KG1 (cell line): ENCODE measurements at regions not wholly inside any gene's neighbourhood (a gene's known extent, or its start where the extent isn't known, plus 50 kb on each side); places are given as distances from the start of the nearest gene placed in this dataset.

ENCODE experiments used
- DNase-seq: peaks from one replicate; lab custom pipeline; 2025; lab: John Stamatoyannopoulos, UW

DNA sequence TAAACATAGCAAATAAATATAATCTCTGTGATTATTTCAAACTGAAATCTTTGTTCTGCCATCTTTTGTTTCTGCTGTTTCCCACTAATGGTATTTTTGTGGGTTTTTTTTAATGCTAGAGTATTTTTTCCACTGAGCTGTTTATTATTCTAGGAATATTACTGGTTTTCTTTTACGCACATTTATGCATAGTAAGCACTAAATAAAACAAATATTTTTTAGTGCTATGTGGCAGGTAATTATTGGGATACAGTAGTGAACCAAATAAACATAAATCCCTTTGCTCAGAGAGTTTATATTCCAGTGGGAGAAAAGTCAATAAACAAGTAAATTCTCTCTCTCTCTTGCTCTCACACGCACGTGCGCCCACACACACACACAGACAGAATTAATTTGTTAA, 397.4 kb downstream of the PRDM5 start:
- no peak for DNase-seq

GRCh38 chr4:120524237-120524636, 398.3 kb downstream of the PRDM5 start:
- DNase-seq = no peak

- DNase-seq = no peak
These were observed 401.8 kb downstream of the PRDM5 start for GRCh38 chr4:120520761-120521160.

DNA sequence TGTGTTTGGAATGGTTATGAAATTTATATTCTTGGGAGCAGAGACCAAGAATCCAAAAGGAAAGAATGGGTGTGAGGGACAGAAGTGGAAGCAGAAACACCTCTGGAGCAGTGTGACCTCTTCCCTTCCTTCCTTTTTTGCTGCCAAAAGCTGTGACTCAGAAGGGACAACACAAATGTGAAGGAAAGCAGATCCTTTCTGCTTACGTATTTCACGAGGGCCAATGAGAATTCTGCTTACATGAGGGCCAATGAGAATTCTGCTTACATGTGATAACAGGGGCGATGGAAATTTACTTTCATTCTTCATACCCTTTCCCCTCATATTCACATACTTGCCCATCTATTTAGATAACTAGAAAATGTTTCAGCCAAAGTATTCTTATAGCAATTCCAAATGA, 404.6 kb downstream of the PRDM5 start:
- no peak for DNase-seq

- DNase-seq = no peak
These were observed 412.8 kb downstream of the PRDM5 start for GRCh38 chr4:120509719-120510118.

GRCh38 chr4:120509222-120509621, 413.3 kb downstream of the PRDM5 start:
- no peak for DNase-seq

GRCh38 chr4:120508036-120508435, 414.5 kb downstream of the PRDM5 start:
- no peak for DNase-seq

- DNase-seq = no peak
These were observed 416.0 kb downstream of the PRDM5 start for GRCh38 chr4:120506536-120506935.

- no peak for DNase-seq
These were observed 423.8 kb downstream of the PRDM5 start for GRCh38 chr4:120498678-120499077.

DNA sequence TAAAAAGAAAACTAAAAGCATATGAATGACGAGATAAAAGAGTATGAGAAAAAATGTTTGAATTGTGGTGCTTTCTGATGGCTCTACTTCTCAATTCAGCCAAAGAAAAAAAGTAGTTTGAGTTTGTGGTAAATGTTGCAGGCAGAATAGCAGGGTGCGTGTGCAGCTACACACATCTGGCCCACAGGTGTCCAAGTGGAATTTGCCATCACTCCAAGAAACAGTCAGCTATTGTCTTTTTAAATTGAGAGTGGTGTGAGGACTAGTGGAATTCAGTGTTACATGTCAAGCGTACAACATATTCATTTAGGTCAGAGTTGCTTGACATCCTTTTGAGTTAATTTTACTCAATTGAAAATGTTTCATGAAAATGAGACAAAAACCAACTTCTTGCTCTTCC, 424.8 kb upstream of the MAD2L1 start:
- no peak for DNase-seq

- no peak for DNase-seq
These were observed 415.1 kb upstream of the MAD2L1 start for GRCh38 chr4:120481756-120482155.

- no peak for DNase-seq
These were observed 405.9 kb upstream of the MAD2L1 start for GRCh38 chr4:120472447-120473131.

- no peak for DNase-seq
These were observed 399.8 kb upstream of the MAD2L1 start for GRCh38 chr4:120466429-120466828.

DNA sequence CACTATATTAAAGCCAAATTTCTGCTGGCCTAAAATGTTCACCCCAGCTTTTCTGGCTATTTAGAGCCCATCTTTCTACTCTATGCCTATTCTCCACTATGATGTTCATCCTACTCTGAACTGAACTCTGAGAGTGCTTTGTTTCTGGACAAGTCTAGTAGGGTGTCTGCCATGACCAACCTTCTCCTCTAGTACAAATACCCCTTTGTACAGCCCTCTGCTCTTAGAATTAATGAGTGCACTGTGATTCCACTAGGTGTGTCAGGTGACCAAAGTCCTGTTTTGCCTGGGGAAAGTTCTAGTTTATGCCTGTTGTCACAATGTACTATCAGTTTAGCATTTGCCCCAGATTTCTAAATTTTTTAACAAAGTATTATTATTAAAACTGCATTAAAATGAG, 388.1 kb upstream of the MAD2L1 start:
- DNase-seq = no peak

GRCh38 chr4:120452536-120452935, 385.9 kb upstream of the MAD2L1 start:
- no peak for DNase-seq

- DNase-seq = no peak
These were observed 385.4 kb upstream of the MAD2L1 start for GRCh38 chr4:120452001-120452400.

DNA sequence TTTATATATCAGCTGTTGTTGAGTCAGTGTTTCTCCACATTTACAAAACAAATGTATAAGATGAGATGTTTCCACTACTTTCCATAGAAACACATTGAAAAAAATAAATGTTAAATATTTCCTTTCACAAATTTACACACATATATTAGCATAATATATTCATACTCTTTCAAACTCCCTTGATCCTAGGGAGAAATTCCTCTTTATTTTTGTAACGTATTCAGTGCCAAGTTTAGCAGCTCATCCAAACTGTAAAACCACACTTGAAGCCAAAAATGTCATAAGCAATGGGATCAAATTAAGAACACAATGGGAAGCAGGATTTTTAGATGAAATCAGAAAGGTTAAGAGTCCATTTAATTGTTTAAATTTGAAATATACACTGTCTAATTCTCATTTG, 381.1 kb upstream of the MAD2L1 start:
- no peak for DNase-seq

DNA sequence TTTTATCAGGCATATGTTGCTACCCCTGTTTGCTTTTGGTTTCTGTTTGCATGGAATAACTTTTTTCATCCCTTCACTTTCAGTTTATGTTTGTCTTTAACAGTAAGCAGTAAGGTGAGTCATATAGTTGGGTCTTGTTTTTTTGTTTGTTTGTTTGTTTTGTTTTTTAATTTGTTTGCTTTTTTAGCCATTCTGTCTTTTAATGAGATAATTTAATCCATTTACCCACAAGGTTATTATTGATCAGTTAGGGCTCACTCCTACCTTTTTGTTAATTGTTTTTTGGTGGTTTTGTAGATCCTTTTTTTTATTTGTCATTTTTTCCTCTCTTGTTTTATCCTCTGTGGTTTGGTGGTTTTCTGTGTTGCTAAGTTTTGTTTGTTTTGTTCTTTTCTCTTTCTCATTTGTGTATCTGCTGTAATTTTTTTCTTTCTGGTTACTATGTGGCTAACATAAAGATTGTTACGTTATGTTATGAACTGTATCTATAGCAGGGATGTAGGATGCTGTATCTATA, 379.5 kb upstream of the MAD2L1 start:
- DNase-seq = no peak

GRCh38 chr4:120445186-120445585, 378.5 kb upstream of the MAD2L1 start:
- no peak for DNase-seq

DNA sequence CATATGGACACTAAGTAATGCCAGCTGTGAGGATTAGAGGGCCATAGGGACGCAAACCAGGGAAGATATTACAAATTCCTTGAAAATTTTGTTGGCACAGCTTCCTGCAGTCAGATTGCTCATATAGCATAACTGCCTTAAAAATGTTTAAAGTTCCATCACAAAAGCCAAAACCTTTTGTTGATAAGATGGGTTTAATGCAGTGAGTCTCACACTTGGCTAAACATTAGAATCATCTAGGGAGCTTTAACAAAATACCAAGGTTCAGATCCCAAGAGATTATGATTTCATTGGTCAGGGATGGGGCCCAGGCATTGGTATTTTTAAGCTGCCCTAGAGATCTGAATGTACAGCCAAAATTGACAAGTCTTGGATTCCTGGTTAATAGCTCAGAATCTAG, 376.5 kb upstream of the MAD2L1 start:
- DNase-seq = no peak

- no peak for DNase-seq
These were observed 374.1 kb upstream of the MAD2L1 start for GRCh38 chr4:120440730-120441129.

DNA sequence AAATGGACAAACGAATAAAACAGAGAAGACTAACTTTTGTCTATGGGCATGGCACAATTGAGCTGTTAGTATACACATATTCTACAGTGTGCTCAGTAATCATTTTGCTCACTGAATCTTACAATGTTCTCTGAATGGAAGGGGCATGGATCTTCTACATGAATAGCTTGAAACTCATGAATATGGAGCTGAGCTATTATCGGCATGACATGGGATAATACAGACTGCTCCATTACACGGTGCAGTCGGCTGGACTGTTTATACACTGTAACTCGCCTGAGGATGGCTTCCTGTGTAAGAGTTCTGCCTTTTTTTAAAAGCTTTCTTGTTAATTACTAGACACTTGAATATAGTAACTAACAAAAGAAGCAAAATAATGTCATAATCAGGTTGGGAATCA, 368.5 kb upstream of the MAD2L1 start:
- DNase-seq = no peak

- DNase-seq = no peak
These were observed 368.1 kb upstream of the MAD2L1 start for GRCh38 chr4:120434756-120435155.

DNA sequence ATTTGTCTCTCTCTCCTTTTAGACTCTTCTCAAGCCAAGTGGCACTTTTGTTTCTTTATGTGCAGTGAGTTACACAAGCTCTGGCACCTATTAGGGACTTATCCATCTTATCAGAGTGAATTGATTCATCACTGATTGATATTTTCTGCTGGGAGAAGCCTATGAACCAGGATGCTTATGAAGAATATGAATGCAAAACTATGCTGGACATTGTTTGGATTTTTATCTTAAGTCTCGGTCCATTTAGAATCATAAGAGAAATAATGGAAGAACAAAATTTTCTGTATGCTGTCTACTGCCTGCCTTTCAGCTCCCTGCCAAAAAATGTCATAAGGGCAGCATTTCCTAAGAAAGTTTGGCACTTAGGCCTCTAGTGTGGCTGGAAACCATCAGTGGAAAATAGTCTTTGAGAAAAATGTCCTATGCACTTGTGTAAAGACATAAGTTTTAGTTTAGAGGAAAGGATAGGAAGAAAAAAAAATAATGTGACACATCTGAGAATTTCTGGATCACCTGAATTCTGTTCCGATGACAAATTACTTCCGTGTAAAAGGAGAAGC, 365.7 kb upstream of the MAD2L1 start:
- no peak for DNase-seq
